A673 (cell line): ENCODE measurements at regions not wholly inside any gene's neighbourhood (a gene's known extent, or its start where the extent isn't known, plus 50 kb on each side); places are given as distances from the start of the nearest gene placed in this dataset.

Experiments used
- BruUV-seq: library from RNA; stranded (reverse); fragments of 400-500 nt; replicated peaks from 2 replicates; lab custom pipeline; 2021; lab: Mats Ljungman, UMichigan
- CTCF ChIA-PET: fragments of 300-600 bp; sonication (Branson Sonifier 250); formaldehyde crosslinking; loops from one replicate; lab custom pipeline; 2022; ENCODE audit warnings: antibody characterized with exemption; lab: Charles Lee
- POLR2A ChIA-PET: fragments of 300-600 bp; sonication (Branson Sonifier 250); formaldehyde crosslinking; loops from one replicate; lab custom pipeline; 2022; ENCODE audit warnings: antibody characterized with exemption; ENCODE audit not compliant: low non-redundant PET; lab: Charles Lee
- DNase-seq: peaks from one replicate; pipeline ENCODE4 v3.0.0-alpha.2; 2015; ENCODE audit warnings: low spot score
- H3K27ac ChIP-seq: fragments of 200-600 bp; sonication (generic); 2 replicates; pipeline ENCODE4 v1.5.1; 2016; ENCODE audit warnings: mixed run types, low read depth, mild to moderate bottlenecking, mixed read lengths, antibody characterized with exemption, low read length; ENCODE audit not compliant: poor library complexity, severe bottlenecking
- H3K27me3 ChIP-seq: fragments of 200-600 bp; sonication (generic); replicated peaks from 2 replicates; pipeline ENCODE4 v1.6.1; 2017; ENCODE audit warnings: mixed run types, low read depth, mild to moderate bottlenecking, mixed read lengths, antibody characterized with exemption, low read length; ENCODE audit not compliant: insufficient read depth, poor library complexity
- H3K36me3 ChIP-seq: fragments of 200-600 bp; sonication (generic); 2 replicates; pipeline ENCODE4 v1.6.1; 2016; ENCODE audit warnings: mixed run types, mild to moderate bottlenecking, mixed read lengths, antibody characterized with exemption, low read length; ENCODE audit not compliant: insufficient read depth, poor library complexity, severe bottlenecking
- H3K4me1 ChIP-seq: fragments of 200-600 bp; sonication (generic); 2 replicates; pipeline ENCODE4 v1.6.1; 2017; ENCODE audit warnings: mixed run types, mild to moderate bottlenecking, mixed read lengths, antibody characterized with exemption, low read length; ENCODE audit not compliant: insufficient read depth, poor library complexity, severe bottlenecking
- H3K4me3 ChIP-seq: fragments of 200-600 bp; sonication (generic); 2 replicates; pipeline ENCODE4 v1.5.1; 2016; ENCODE audit warnings: low read depth, mixed run types, mild to moderate bottlenecking, mixed read lengths, low read length; ENCODE audit not compliant: poor library complexity, severe bottlenecking
- H3K9me3 ChIP-seq: fragments of 200-600 bp; sonication (generic); 2 replicates; pipeline ENCODE4 v1.6.1; 2016; ENCODE audit warnings: mixed run types, low read depth, mild to moderate bottlenecking, mixed read lengths, antibody characterized with exemption, low read length; ENCODE audit not compliant: poor library complexity, severe bottlenecking
- CTCF ChIP-seq: fragments of 300-800, 200-600 bp; sonication (generic); conservative IDR thresholded peaks from 2 replicates; pipeline ENCODE4 v1.5.1; 2017; ENCODE audit warnings: low read depth, mild to moderate bottlenecking, antibody characterized with exemption, low read length, moderate library complexity, mixed read lengths
- EZH2 ChIP-seq: fragments of 200-600 bp; sonication (generic); IDR thresholded peaks from 2 replicates; pipeline ENCODE4 v1.6.1; 2017; ENCODE audit warnings: borderline replicate concordance, low read depth, mild to moderate bottlenecking, mixed read lengths, antibody characterized with exemption, low read length; ENCODE audit not compliant: poor library complexity, severe bottlenecking
- intact Hi-C: fragments of 100-400 bp; cut with micrococcal nuclease; formaldehyde crosslinking; loops from one replicate; pipeline ENCODE4 v1.10.0; 2022; ENCODE audit not compliant: unreplicated experiment

- H3K27me3 ChIP-seq = no peaks in the 10 kb centered on the region
- no TSS peak for BruUV-seq
- intact Hi-C loops = loop anchor here (5.0 kb wide), 1 partner anchor 568 kb away; no protein-coding TSS in a partner anchor
- H3K36me3 ChIP-seq = no peaks in the 10 kb centered on the region
- DNase-seq = no peak
- H3K4me1 ChIP-seq = no peaks in the 10 kb centered on the region
- no peaks in the 10 kb centered on the region for H3K9me3 ChIP-seq
- H3K4me3 ChIP-seq = no peak overlapping the region
- POLR2A ChIA-PET = no interaction called here
- no peak overlapping the region for H3K27ac ChIP-seq
- CTCF ChIA-PET = no interaction called here
- TF ChIP-seq CTCF (no peak), EZH2 (no peak)
These were observed 404.2 kb upstream of the RARB start for GRCh38 chr3:25023876-25024275.

- Histone ChIP-seq H3K4me1 (no peaks in the 10 kb centered on the region), H3K27ac (no peak overlapping the region), H3K27me3 (no peaks in the 10 kb centered on the region), H3K36me3 (no peaks in the 10 kb centered on the region), H3K9me3 (no peaks in the 10 kb centered on the region), H3K4me3 (no peak overlapping the region)
- intact Hi-C loops = no loop called here
- CTCF ChIA-PET = no interaction called here
- no TSS peak for BruUV-seq
- DNase-seq = no peak
- POLR2A ChIA-PET = no interaction called here
- no peak for TF ChIP-seq EZH2
- TF ChIP-seq CTCF = no peak
These were observed 402.8 kb upstream of the RARB start for GRCh38 chr3:25025236-25025635.

DNA sequence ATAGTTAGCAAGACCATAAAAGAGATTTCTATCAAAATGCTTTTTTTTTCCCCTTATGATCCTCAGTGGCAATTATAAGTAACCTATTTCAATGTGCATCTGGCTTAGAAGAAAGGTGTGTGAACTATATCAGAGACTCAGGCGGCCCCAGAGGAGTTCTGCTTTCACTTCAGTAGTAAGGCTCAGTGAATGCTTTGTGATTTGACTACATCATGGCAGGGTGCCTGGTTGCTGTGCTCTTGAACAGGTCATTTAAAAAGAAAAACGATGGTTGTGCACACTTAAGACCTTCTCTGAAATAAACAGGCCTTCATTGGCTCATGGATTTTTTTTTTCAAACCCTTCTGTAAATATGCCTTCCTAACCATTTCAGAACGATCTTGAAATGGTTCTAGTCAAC lies 400.4 kb upstream of the RARB start:
- TF ChIP-seq CTCF (no peak), EZH2 (no peak)
- DNase-seq = no peak
- H3K4me3 ChIP-seq = no peak overlapping the region
- no TSS peak for BruUV-seq
- H3K27me3 ChIP-seq = no peaks in the 10 kb centered on the region
- intact Hi-C loops = no loop called here
- ChIA-PET POLR2A (no interaction called here), CTCF (no interaction called here)
- no peaks in the 10 kb centered on the region for H3K9me3 ChIP-seq
- H3K36me3 ChIP-seq = no peaks in the 10 kb centered on the region
- H3K27ac ChIP-seq = no peak overlapping the region
- no peaks in the 10 kb centered on the region for H3K4me1 ChIP-seq
